Stomach (tissue), 4 donors: ENCODE measurements at regions not wholly inside any gene's neighbourhood (a gene's known extent, or its start where the extent isn't known, plus 50 kb on each side); places are given as distances from the start of the nearest gene placed in this dataset.

ENCODE experiments used
- POLR2A ChIP-seq, 4 donors: fragments of 450-650 bp; IDR thresholded peaks; one replicate each; pipeline ENCODE4 v1.6.1; 2016; ENCODE audit warnings: antibody characterized with exemption in 4 of 4, control low read depth in 2 of 4, mild to moderate bottlenecking in 1 of 4, moderate library complexity in 1 of 4
- POLR2AphosphoS5 ChIP-seq, 3 donors: sonication (generic); formaldehyde crosslinking; IDR thresholded peaks; one replicate each; pipeline ENCODE4 v1.6.1; 2016; ENCODE audit warnings: antibody characterized with exemption in 3 of 3
- TF ChIP-seq, protein P1 (sequence below), 7 experiments: fragments of 450-650 bp in 4 of 7; fragments of 200-600 bp in 3 of 7; sonication (generic) in 3 of 7; IDR thresholded peaks; one replicate each; pipeline ENCODE4 v1.5.1; 2016 to 2019; ENCODE audit warnings: antibody characterized with exemption in 7 of 7, control low read depth in 2 of 7, mild to moderate bottlenecking in 1 of 7

GRCh38 chr1:59188413-59189213, 108.3 kb upstream of the FGGY start:
- TF ChIP-seq, protein P1, sequence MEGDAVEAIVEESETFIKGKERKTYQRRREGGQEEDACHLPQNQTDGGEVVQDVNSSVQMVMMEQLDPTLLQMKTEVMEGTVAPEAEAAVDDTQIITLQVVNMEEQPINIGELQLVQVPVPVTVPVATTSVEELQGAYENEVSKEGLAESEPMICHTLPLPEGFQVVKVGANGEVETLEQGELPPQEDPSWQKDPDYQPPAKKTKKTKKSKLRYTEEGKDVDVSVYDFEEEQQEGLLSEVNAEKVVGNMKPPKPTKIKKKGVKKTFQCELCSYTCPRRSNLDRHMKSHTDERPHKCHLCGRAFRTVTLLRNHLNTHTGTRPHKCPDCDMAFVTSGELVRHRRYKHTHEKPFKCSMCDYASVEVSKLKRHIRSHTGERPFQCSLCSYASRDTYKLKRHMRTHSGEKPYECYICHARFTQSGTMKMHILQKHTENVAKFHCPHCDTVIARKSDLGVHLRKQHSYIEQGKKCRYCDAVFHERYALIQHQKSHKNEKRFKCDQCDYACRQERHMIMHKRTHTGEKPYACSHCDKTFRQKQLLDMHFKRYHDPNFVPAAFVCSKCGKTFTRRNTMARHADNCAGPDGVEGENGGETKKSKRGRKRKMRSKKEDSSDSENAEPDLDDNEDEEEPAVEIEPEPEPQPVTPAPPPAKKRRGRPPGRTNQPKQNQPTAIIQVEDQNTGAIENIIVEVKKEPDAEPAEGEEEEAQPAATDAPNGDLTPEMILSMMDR (IDR thresholded peaks at IDR 0.05) = no peak
- no peak for TF ChIP-seq POLR2AphosphoS5 (IDR thresholded peaks at IDR 0.05)
- TF ChIP-seq POLR2A (IDR thresholded peaks at IDR 0.05) = no peak
